ENCODE measurements at regions not wholly inside any gene's neighbourhood (a gene's known extent, or its start where the extent isn't known, plus 50 kb on each side); places are given as distances from the start of the nearest gene placed in this dataset.

- TF ChIP-seq, protein P1, sequence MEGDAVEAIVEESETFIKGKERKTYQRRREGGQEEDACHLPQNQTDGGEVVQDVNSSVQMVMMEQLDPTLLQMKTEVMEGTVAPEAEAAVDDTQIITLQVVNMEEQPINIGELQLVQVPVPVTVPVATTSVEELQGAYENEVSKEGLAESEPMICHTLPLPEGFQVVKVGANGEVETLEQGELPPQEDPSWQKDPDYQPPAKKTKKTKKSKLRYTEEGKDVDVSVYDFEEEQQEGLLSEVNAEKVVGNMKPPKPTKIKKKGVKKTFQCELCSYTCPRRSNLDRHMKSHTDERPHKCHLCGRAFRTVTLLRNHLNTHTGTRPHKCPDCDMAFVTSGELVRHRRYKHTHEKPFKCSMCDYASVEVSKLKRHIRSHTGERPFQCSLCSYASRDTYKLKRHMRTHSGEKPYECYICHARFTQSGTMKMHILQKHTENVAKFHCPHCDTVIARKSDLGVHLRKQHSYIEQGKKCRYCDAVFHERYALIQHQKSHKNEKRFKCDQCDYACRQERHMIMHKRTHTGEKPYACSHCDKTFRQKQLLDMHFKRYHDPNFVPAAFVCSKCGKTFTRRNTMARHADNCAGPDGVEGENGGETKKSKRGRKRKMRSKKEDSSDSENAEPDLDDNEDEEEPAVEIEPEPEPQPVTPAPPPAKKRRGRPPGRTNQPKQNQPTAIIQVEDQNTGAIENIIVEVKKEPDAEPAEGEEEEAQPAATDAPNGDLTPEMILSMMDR (IDR thresholded peaks at IDR 0.05; ENCODE audit: low read length): no peak
- no peak for TF ChIP-seq EZH2 (IDR thresholded peaks at IDR 0.05; ENCODE audit: borderline replicate concordance, low read length)
These were observed 182.6 kb downstream of the SH3BP4 start for GRCh38 chr2:235134420-235134819.
